Activated gamma-delta T cell treated with anti-CD3 and anti-CD28 coated beads, Interleukin-2, amount 50 U/mL, for 16 hours (primary cell): ENCODE measurements at regions not wholly inside any gene's neighbourhood (a gene's known extent, or its start where the extent isn't known, plus 50 kb on each side); places are given as distances from the start of the nearest gene placed in this dataset.
"Not testable (repeated sequence)": the region's sequence is repeated elsewhere in the genome, so short reads cannot be mapped to it uniquely, and the experiment has no call there.

Source experiments
- DNase-seq: peaks from one replicate; pipeline ENCODE4 v3.0.0-alpha.2; 2020; ENCODE audit warnings: low read depth

- DNase-seq, result no peak
Measured at GRCh38 chr16:88128556-88128955, 177.3 kb downstream of the BANP start.

DNA sequence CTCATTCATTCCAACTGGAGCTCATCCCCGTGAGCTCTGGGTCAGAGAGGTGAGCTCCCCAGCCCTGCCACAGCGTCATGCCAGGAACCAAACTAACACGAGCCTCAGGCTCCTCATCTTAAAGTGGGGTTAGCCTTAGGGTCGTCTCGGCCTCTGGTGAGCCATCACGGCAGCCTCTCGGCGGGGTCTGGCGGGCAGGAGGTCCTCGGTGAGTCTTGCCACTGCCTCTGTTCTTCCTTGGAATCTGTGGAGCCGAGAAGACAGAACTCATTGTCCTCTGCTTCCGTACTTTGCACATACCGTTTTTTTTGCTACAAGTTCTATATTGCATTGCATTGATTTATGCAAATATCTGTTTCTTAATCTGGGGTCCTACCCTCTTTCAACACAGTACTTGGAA is 177.9 kb downstream of the BANP start:
- not testable (repeated sequence) for DNase-seq

DNA sequence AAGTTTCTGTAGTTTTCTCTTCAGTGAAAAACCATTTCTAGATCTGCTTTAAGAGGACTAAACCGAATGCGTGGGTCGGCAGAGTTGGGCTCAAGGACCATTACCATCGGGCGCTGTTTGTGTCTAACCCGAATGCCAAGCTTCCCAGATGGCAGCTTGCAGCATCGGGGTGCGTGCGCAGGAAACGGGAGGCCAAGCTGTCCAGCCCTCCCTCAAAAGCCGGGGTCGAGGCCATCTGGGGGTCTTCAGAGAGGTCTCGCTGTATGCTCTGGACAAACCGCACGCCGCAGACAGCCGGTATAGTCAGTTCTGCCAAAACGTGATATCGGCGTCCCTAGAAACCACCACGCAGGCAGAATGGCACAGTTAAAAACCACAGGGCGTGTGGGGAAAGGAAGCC is 178.8 kb downstream of the BANP start:
- no peak for DNase-seq

- no peak for DNase-seq
Measured at GRCh38 chr16:88130681-88131080, 179.4 kb downstream of the BANP start.

- no peak for DNase-seq
Measured at GRCh38 chr16:88131256-88131655, 180.0 kb downstream of the BANP start.

DNA sequence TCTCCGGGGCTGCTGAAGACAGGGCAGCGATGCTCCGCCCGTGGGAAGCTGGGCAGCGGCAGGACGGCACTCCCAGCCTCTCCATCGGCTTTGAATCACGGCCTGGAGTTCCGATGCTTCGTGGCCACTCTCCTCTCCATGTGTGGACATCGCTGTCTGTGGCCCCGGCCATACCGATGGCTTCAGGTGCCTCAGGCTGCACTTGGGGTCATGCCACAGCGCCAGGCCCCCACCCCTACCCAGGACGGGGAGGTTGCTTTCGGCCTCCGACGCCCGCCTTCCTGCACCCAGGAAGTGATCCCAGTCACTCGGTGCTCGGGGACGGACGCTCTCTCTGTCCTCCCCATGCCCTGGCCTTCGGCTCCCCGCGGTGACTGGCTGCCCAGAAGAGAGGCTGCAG is 180.7 kb downstream of the BANP start:
- DNase-seq, result no peak

GRCh38 chr16:88132836-88133506 is 181.7 kb downstream of the BANP start:
- DNase-seq, result no peak

- DNase-seq, result no peak
Measured at GRCh38 chr16:88133507-88133843, 182.2 kb downstream of the BANP start.

- DNase-seq, result not testable (repeated sequence)
Measured at GRCh38 chr16:88134172-88134898, 183.1 kb downstream of the BANP start.

- DNase-seq, result not testable (repeated sequence)
Measured at GRCh38 chr16:88134899-88135682, 183.9 kb downstream of the BANP start.

GRCh38 chr16:88136211-88136713 is 185.0 kb downstream of the BANP start:
- DNase-seq, result not testable (repeated sequence)

DNA sequence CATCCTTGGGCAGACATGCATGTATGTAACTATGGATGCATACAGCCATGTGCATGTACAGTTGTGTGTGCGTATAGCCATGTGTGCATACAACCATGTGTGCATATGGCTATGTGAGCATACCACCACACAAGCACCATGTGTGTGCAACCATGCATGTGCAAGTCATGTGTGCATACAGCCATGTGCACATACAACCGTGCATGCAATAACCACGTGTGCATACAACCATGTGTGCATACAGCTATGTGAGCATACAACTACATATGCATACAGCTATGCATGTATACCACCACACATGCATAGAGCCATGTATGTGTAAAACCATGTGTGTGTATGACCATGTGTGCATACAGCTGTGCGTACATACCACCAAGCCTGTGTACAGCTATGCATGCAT is 185.7 kb downstream of the BANP start:
- DNase-seq, result not testable (repeated sequence)

GRCh38 chr16:88139141-88139540 is 187.9 kb downstream of the BANP start:
- not testable (repeated sequence) for DNase-seq

- not testable (repeated sequence) for DNase-seq
Measured at GRCh38 chr16:88140195-88140594, 189.0 kb downstream of the BANP start.

DNA sequence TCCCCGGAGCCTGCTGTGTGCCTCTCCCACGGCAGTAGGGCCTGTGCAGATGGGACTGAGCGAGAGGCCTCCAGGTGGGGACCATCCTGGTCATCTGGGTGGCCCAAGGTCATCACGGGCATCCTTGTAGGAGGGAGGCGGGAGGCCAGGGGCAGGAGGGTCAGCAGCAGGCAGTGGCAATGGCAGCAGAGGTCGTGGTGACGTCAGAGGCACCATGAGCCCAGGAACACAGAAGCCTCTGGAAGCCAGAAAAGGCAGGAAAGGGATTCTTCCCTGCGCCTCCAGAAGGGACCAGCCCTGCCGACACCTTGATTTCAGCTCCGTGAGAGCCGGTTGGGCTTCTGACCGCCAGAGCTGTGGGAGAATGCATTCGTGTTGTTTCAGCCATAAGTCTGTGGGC is 190.3 kb downstream of the BANP start:
- no peak for DNase-seq

DNA sequence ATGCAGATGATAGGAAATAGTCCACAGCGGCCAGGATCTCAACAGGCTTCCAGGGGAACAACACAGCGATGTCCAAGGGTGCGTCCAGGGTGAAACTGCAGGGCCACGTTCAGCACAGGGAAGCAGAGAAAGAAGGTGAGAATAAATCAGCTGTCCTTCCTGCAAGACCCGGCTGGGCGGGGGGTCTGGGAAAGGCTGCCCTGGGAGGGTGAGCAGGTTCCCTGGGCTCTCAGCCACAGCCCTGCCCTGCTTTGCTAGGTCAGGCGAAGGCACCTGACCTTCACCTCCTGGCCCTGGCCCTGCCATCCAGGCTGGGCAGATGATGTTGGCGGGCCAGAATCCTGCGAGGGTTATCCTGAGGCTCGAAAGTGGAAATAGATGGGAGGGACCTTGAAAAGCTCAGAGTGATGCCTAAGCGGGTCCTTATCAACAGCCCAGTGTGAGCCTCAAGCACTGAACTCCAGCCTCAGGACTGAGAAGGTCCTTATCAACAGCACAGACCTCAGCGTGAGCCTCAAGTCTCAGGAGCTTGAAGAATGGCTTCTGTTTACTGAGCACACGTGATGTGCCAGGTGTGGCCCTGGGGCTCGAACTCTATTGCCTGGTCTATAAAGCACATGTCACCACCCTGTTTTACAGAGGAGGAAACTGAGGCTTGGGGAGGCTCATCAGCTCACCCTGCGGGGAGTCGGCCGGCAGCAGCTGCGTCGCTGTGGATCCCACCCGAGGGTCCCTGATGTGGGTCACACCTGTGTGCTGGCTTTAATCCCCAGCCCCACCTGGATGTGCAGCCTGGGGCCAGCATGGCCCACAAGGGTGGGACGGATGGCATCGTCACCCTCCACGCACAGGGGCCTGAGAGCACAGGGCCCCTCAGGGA is 191.1 kb downstream of the BANP start:
- not testable (repeated sequence) for DNase-seq

- not testable (repeated sequence) for DNase-seq
Measured at GRCh38 chr16:88143122-88144027, 192.1 kb downstream of the BANP start.

GRCh38 chr16:88144028-88144511 is 192.8 kb downstream of the BANP start:
- no peak for DNase-seq

DNA sequence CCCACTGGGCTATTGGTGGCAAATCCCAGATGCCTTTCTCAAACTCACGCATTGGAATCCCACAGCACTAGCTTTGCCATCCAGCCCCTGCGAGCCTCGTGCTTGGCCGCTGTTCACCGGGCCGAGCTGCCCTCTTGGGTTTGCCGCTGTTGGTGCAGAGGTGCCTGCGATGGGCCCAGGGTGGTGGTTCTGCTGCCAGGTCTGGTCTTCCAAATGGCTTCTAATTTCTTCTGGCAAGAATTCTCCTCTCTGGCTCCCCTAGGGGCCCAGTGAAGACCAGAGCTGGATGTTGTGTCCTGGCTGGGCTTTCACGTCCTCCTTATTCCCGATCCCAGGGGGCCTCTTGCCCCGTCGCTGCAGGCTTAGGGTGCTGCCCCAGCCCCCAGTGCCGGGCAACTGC is 194.1 kb downstream of the BANP start:
- not testable (repeated sequence) for DNase-seq

- DNase-seq, result not testable (repeated sequence)
Measured at GRCh38 chr16:88145824-88146405, 194.7 kb downstream of the BANP start.
